IMR-90 (cell line): ENCODE measurements at regions not wholly inside any gene's neighbourhood (a gene's known extent, or its start where the extent isn't known, plus 50 kb on each side); places are given as distances from the start of the nearest gene placed in this dataset.

ENCODE experiments used
- ATAC-seq: fragments of 200-7000 bp; cut with Tn5 transposase; 2 replicates; pipeline ENCODE4 v1.9.1; 2020; ENCODE audit warnings: low read depth, mild to moderate bottlenecking, moderate library complexity
- BruUV-seq: library from RNA; stranded (reverse); fragments of 400-500 nt; replicated peaks from 2 replicates; lab custom pipeline; 2021; lab: Mats Ljungman, UMichigan
- CTCF ChIA-PET: fragments of 300-600 bp; formaldehyde crosslinking; extraction: SDS; loops from one replicate; lab custom pipeline; 2021; ENCODE audit warnings: antibody characterized with exemption; lab: Yijun Ruan, JAX
- POLR2A ChIA-PET: fragments of 300-600 bp; sonication (Branson Sonifier 250); formaldehyde crosslinking; loops from one replicate; lab custom pipeline; 2022; ENCODE audit warnings: antibody characterized with exemption; ENCODE audit not compliant: unreplicated experiment; lab: Charles Lee
- DNase-seq: peaks from one replicate; pipeline ENCODE4 v3.0.0; 2013
- H2AFZ ChIP-seq: replicated peaks from 2 replicates; pipeline ENCODE3; 2013; ENCODE audit warnings: low read length, mild to moderate bottlenecking; ENCODE audit not compliant: poor library complexity
- H2AK5ac ChIP-seq: 2 replicates; pipeline ENCODE4 v1.6.1; 2013; ENCODE audit warnings: low read depth, low read length, inconsistent platforms
- H2AK9ac ChIP-seq: replicated peaks from 2 replicates; pipeline ENCODE3; 2013; ENCODE audit warnings: mild to moderate bottlenecking, low read depth, low read length, moderate library complexity; ENCODE audit not compliant: poor library complexity
- H2BK120ac ChIP-seq: 2 replicates; pipeline ENCODE4 v1.6.1; 2013; ENCODE audit warnings: low read depth, low read length, inconsistent platforms
- H2BK15ac ChIP-seq: 3 replicates; pipeline ENCODE4 v1.6.1; 2013; ENCODE audit warnings: low read depth, low read length, inconsistent platforms
- H2BK20ac ChIP-seq: 2 replicates; pipeline ENCODE4 v1.6.1; 2013; ENCODE audit warnings: low read depth, mild to moderate bottlenecking, inconsistent platforms, low read length, moderate library complexity
- H2BK5ac ChIP-seq: 2 replicates; pipeline ENCODE4 v1.6.1; 2013; ENCODE audit warnings: mild to moderate bottlenecking, low read depth, low read length, inconsistent platforms; ENCODE audit not compliant: poor library complexity, severe bottlenecking
- H3K14ac ChIP-seq: replicated peaks from 2 replicates; pipeline ENCODE4 v1.6.1; 2013; ENCODE audit warnings: low read depth, low read length, inconsistent platforms
- H3K18ac ChIP-seq: 2 replicates; pipeline ENCODE4 v1.6.1; 2013; ENCODE audit warnings: low read depth, low read length, control low read depth
- H3K23ac ChIP-seq: 2 replicates; pipeline ENCODE4 v1.6.1; 2013; ENCODE audit warnings: low read depth, low read length, inconsistent platforms
- H3K27ac ChIP-seq: 2 replicates; pipeline ENCODE4 v1.5.1; 2013; ENCODE audit warnings: mild to moderate bottlenecking, control low read depth, low read length; ENCODE audit not compliant: insufficient read depth
- H3K27me3 ChIP-seq: 2 replicates; pipeline ENCODE4 v1.6.1; 2013; ENCODE audit warnings: low read length; ENCODE audit not compliant: control insufficient read depth, insufficient read depth
- H3K36me3 ChIP-seq: 2 replicates; pipeline ENCODE4 v1.6.1; 2013; ENCODE audit warnings: low read length, mixed read lengths; ENCODE audit not compliant: control insufficient read depth, insufficient read depth
- H3K4ac ChIP-seq: 2 replicates; pipeline ENCODE4 v1.6.1; 2013; ENCODE audit warnings: low read depth, low read length, inconsistent platforms
- H3K4me1 ChIP-seq: 2 replicates; pipeline ENCODE4 v1.6.1; 2013; ENCODE audit warnings: low read length, mixed read lengths; ENCODE audit not compliant: control insufficient read depth, insufficient read depth
- H3K4me2 ChIP-seq: 2 replicates; pipeline ENCODE4 v1.6.1; 2013; ENCODE audit warnings: low read depth, mild to moderate bottlenecking, control low read depth, low read length, moderate library complexity
- H3K4me3 ChIP-seq: 2 replicates; pipeline ENCODE4 v1.5.1; 2013; ENCODE audit warnings: low read depth, mild to moderate bottlenecking, control low read depth, low read length, moderate library complexity; ENCODE audit not compliant: insufficient read depth
- H3K56ac ChIP-seq: 2 replicates; pipeline ENCODE4 v1.6.1; 2013; ENCODE audit warnings: low read length, inconsistent platforms; ENCODE audit not compliant: insufficient read depth; ENCODE audit errors: extremely low read depth
- H3K79me1 ChIP-seq, 2 experiments: 2 replicates each; pipeline ENCODE4 v1.6.1; 2013; ENCODE audit warnings: low read length in 2 of 2, inconsistent platforms in 1 of 2, low read depth in 1 of 2
- H3K9ac ChIP-seq: 2 replicates; pipeline ENCODE4 v1.6.1; 2013; ENCODE audit warnings: low read depth, low read length, control low read depth
- H3K9me1 ChIP-seq: 2 replicates; pipeline ENCODE4 v1.6.1; 2013; ENCODE audit warnings: low read length, inconsistent platforms; ENCODE audit not compliant: insufficient read depth
- H3K9me3 ChIP-seq: 2 replicates; pipeline ENCODE4 v1.6.1; 2013; ENCODE audit warnings: low read length; ENCODE audit not compliant: control insufficient read depth, insufficient read depth
- H4K20me1 ChIP-seq: 2 replicates; pipeline ENCODE4 v1.6.1; 2013; ENCODE audit warnings: low read length, inconsistent platforms; ENCODE audit not compliant: insufficient read depth
- H4K5ac ChIP-seq: 2 replicates; pipeline ENCODE4 v1.6.1; 2013; ENCODE audit warnings: mild to moderate bottlenecking, low read depth, low read length, control low read depth
- H4K8ac ChIP-seq, 2 experiments: 2 replicates each; pipeline ENCODE4 v1.6.1; 2013; ENCODE audit warnings: low read depth in 2 of 2, low read length in 2 of 2, control low read depth in 1 of 2, inconsistent platforms in 1 of 2
- H4K91ac ChIP-seq: 2 replicates; pipeline ENCODE4 v1.6.1; 2013; ENCODE audit warnings: low read depth, low read length, inconsistent platforms; ENCODE audit not compliant: insufficient read depth
- CHD1 ChIP-seq: IDR thresholded peaks from 2 replicates; pipeline ENCODE4 v1.6.1; 2012; ENCODE audit warnings: low read depth, low read length, improper control_type of control experiment
- FOS ChIP-seq: fragments of 150-350 bp; IDR thresholded peaks from 2 replicates; pipeline ENCODE4 v1.6.1; 2016; ENCODE audit warnings: low read depth, low read length
- NFE2L2 ChIP-seq: fragments of 150-350 bp; IDR thresholded peaks from 2 replicates; pipeline ENCODE4 v1.6.1; 2016; ENCODE audit warnings: low read depth, mild to moderate bottlenecking, low read length
- RCOR1 ChIP-seq: IDR thresholded peaks from 2 replicates; pipeline ENCODE4 v1.6.1; 2012; ENCODE audit warnings: mild to moderate bottlenecking, low read length, improper control_type of control experiment; ENCODE audit not compliant: insufficient replicate concordance
- WGBS, 2 experiments: methylation state at CpG; one replicate each; pipeline versions ENCODE4 v1.1.5 to v1.1.7; 2013; ENCODE audit warnings: missing lambda C conversion rate in 2 of 2; ENCODE audit not compliant: insufficient read length in 1 of 2; ENCODE audit errors: extremely low coverage in 2 of 2; 5-methylcytosine and 5-hydroxymethylcytosine counted together
- dilution Hi-C: fragments of 300-500 bp; cut with HindIII; formaldehyde crosslinking; loops from one replicate; pipeline ENCODE4 v1.14.3; 2018; ENCODE audit warnings: low sequenced_read_pairs; ENCODE audit not compliant: unreplicated experiment
- in situ Hi-C: fragments of 300-500 bp; cut with MboI; formaldehyde crosslinking; loops from 3 replicates; pipeline ENCODE4 v1.14.3; 2019; ENCODE audit warnings: low sequenced_read_pairs, inconsistent platforms, mixed read lengths
- intact Hi-C: fragments of 100-400 bp; cut with micrococcal nuclease; formaldehyde crosslinking; loops from 2 replicates; pipeline ENCODE4 v1.10.0; 2022

- Histone ChIP-seq H4K5ac (no peak overlapping the region), H3K36me3 (no peaks in the 10 kb centered on the region), H3K23ac (no peak overlapping the region), H2AK9ac (no peak overlapping the region), H2BK5ac (no peak overlapping the region), H4K20me1 (no peaks in the 10 kb centered on the region), H3K4ac (no peak overlapping the region), H2BK120ac (no peak overlapping the region), H2AFZ (no peak overlapping the region), H3K9ac (no peak overlapping the region), H3K9me1 (no peaks in the 10 kb centered on the region), H3K14ac (no peak overlapping the region), H3K4me1 (no peaks in the 10 kb centered on the region), H3K18ac (no peak overlapping the region), H3K4me3 (no peak overlapping the region), H3K79me1 (no peaks in the 10 kb centered on the region), H2AK5ac (no peak overlapping the region), H3K27me3 (no peaks in the 10 kb centered on the region), H2BK20ac (no peak overlapping the region), H2BK15ac (no peak overlapping the region), H3K56ac (no peak overlapping the region), H4K91ac (no peak overlapping the region), H4K8ac (no peak overlapping the region), H3K9me3 (no peaks in the 10 kb centered on the region), H3K27ac (no peak overlapping the region), H3K4me2 (no peak overlapping the region)
- dilution Hi-C loops (no loop called here), in situ Hi-C loops (no loop called here), intact Hi-C loops (no loop called here)
- CTCF ChIA-PET: no interaction called here
- no TSS peak for BruUV-seq
- TF ChIP-seq NFE2L2: no peak
- no peak for TF ChIP-seq CHD1
- TF ChIP-seq RCOR1: no peak
- no peak for TF ChIP-seq FOS
- POLR2A ChIA-PET: no interaction called here
- ATAC-seq (no peak), DNase-seq (no peak)
- whole genome bisulfite sequencing, 2 experiments: no CpG with 5 or more reads among the region's 2 CpGs
Measured at GRCh38 chr13:78826936-78827335, 168.0 kb upstream of the OBI1 start.
